Peyer's patch (tissue), 4 donors: ENCODE measurements at regions not wholly inside any gene's neighbourhood (a gene's known extent, or its start where the extent isn't known, plus 50 kb on each side); places are given as distances from the start of the nearest gene placed in this dataset.

ENCODE experiments used
- DNase-seq, 3 donors: peaks; one replicate each; pipeline ENCODE4 v3.0.0-alpha.2; 2017 to 2019
- H3K27ac ChIP-seq, 4 donors: fragments of 200-600 bp; sonication (generic); one replicate each; pipeline ENCODE4 v1.5.1; 2016 to 2019
- H3K27me3 ChIP-seq, 2 donors: fragments of 200-600 bp; sonication (generic); one replicate each; pipeline ENCODE4 v1.5.1; 2019
- H3K36me3 ChIP-seq, 3 donors: fragments of 200-600 bp; sonication (generic); one replicate each; pipeline ENCODE4 v1.5.1; 2016 to 2019
- H3K4me1 ChIP-seq, 4 donors: fragments of 200-600 bp; sonication (generic); one replicate each; pipeline ENCODE4 v1.5.1; 2016 to 2019
- H3K4me3 ChIP-seq, 4 donors: fragments of 200-600 bp; sonication (generic); 1 replicate in 3 of 4; 2 replicates in 1 of 4; pipeline ENCODE4 v1.5.1; 2016 to 2019; ENCODE audit warnings: mild to moderate bottlenecking in 1 of 4
- H3K9me3 ChIP-seq, 4 donors: fragments of 200-600 bp; sonication (generic); one replicate each; pipeline ENCODE4 v1.5.1; 2016 to 2019; ENCODE audit warnings: mild to moderate bottlenecking in 1 of 4
- POLR2A ChIP-seq, 2 donors: fragments of 450-650 bp; IDR thresholded peaks; one replicate each; pipeline ENCODE4 v1.5.1; 2017; ENCODE audit warnings: antibody characterized with exemption in 2 of 2, mild to moderate bottlenecking in 2 of 2, moderate library complexity in 2 of 2
- TF ChIP-seq, protein P1 (sequence below), 6 experiments: fragments of 450-650 bp in 4 of 6; fragments of 200-600 bp in 2 of 6; sonication (generic) in 1 of 6; IDR thresholded peaks; one replicate each; pipeline ENCODE4 v1.5.1; 2017 to 2019; ENCODE audit warnings: antibody characterized with exemption in 6 of 6, mild to moderate bottlenecking in 3 of 6, moderate library complexity in 1 of 6

GRCh38 chr10:58901092-58901646 is 275.3 kb upstream of the PHYHIPL start:
- TF ChIP-seq, protein P1, sequence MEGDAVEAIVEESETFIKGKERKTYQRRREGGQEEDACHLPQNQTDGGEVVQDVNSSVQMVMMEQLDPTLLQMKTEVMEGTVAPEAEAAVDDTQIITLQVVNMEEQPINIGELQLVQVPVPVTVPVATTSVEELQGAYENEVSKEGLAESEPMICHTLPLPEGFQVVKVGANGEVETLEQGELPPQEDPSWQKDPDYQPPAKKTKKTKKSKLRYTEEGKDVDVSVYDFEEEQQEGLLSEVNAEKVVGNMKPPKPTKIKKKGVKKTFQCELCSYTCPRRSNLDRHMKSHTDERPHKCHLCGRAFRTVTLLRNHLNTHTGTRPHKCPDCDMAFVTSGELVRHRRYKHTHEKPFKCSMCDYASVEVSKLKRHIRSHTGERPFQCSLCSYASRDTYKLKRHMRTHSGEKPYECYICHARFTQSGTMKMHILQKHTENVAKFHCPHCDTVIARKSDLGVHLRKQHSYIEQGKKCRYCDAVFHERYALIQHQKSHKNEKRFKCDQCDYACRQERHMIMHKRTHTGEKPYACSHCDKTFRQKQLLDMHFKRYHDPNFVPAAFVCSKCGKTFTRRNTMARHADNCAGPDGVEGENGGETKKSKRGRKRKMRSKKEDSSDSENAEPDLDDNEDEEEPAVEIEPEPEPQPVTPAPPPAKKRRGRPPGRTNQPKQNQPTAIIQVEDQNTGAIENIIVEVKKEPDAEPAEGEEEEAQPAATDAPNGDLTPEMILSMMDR (IDR thresholded peaks at IDR 0.05), result no peak
- no peak for TF ChIP-seq POLR2A (IDR thresholded peaks at IDR 0.05)
- DNase-seq, result no peak
- H3K36me3 ChIP-seq, result no peaks in the 10 kb centered on the region

GRCh38 chr10:58903071-58903470 is 273.4 kb upstream of the PHYHIPL start:
- H3K27ac ChIP-seq, result no peak overlapping the region
- H3K9me3 ChIP-seq, result no peaks in the 10 kb centered on the region
- TF ChIP-seq, protein P1 (IDR thresholded peaks at IDR 0.05), result no peak
- TF ChIP-seq POLR2A (IDR thresholded peaks at IDR 0.05), result no peak
- no peaks in the 10 kb centered on the region for H3K36me3 ChIP-seq
- H3K27me3 ChIP-seq, result no peaks in the 10 kb centered on the region
- no peaks in the 10 kb centered on the region for H3K4me1 ChIP-seq
- no peak for DNase-seq
- H3K4me3 ChIP-seq, result no peak overlapping the region

More at GRCh38 chr10:58901092-58901646, 275.3 kb upstream of the PHYHIPL start:
- Histone ChIP-seq H3K27me3 (no peaks in the 10 kb centered on the region), H3K27ac (no peak overlapping the region), H3K4me3 (no peak overlapping the region), H3K9me3 (no peaks in the 10 kb centered on the region), H3K4me1 (no peaks in the 10 kb centered on the region)

- H3K27me3 ChIP-seq, result no peaks in the 10 kb centered on the region
- no peaks in the 10 kb centered on the region for H3K36me3 ChIP-seq
- no peak overlapping the region for H3K4me3 ChIP-seq
- H3K9me3 ChIP-seq, result no peaks in the 10 kb centered on the region
- DNase-seq, result no peak
- H3K27ac ChIP-seq, result no peak overlapping the region
- TF ChIP-seq POLR2A (IDR thresholded peaks at IDR 0.05), result no peak
- TF ChIP-seq, protein P1 (IDR thresholded peaks at IDR 0.05), result no peak
- no peaks in the 10 kb centered on the region for H3K4me1 ChIP-seq
These were observed 266.6 kb upstream of the PHYHIPL start for GRCh38 chr10:58909881-58910280.

- no peaks in the 10 kb centered on the region for H3K4me1 ChIP-seq
- no peaks in the 10 kb centered on the region for H3K36me3 ChIP-seq
- no peaks in the 10 kb centered on the region for H3K9me3 ChIP-seq
- TF ChIP-seq POLR2A (IDR thresholded peaks at IDR 0.05), result no peak
- TF ChIP-seq, protein P1 (IDR thresholded peaks at IDR 0.05), result no peak
- no peaks in the 10 kb centered on the region for H3K27me3 ChIP-seq
- no peak for DNase-seq
- no peak overlapping the region for H3K4me3 ChIP-seq
- H3K27ac ChIP-seq, result no peak overlapping the region
These were observed 262.7 kb upstream of the PHYHIPL start for GRCh38 chr10:58913717-58914116.

GRCh38 chr10:58918887-58919286 is 257.6 kb upstream of the PHYHIPL start:
- H3K4me1 ChIP-seq, result no peaks in the 10 kb centered on the region
- H3K4me3 ChIP-seq, result no peak overlapping the region
- DNase-seq, result no peak
- no peak overlapping the region for H3K27ac ChIP-seq
- no peak for TF ChIP-seq POLR2A (IDR thresholded peaks at IDR 0.05)
- TF ChIP-seq, protein P1 (IDR thresholded peaks at IDR 0.05), result no peak
- H3K9me3 ChIP-seq, result no peaks in the 10 kb centered on the region
- no peaks in the 10 kb centered on the region for H3K36me3 ChIP-seq
- H3K27me3 ChIP-seq, result no peaks in the 10 kb centered on the region
